ENCODE measurements at regions not wholly inside any gene's neighbourhood (a gene's known extent, or its start where the extent isn't known, plus 50 kb on each side); places are given as distances from the start of the nearest gene placed in this dataset.

DNA sequence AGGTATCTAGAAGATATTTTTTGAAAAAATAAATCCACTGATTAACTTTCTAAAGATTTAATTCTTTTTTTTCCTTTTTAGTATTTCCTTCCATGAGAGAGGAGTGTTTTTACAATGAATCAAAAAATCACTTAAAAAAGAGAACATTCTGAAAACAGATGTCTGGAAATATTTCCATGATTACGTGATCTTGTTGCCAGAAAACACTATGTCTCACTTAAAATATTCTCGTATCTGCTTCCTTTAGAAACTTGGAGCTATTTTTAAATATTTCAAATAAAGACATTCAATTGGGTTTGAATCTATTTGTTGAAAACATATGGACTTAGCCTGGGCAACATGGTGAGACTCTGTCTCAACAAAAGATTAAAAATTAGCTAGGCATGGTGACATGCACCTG is 232.8 kb upstream of the RASGEF1B start:
- peaks cover 4% of the 10 kb centered on the region for H3K9me3 Mint-ChIP-seq (ENCODE audit: unreplicated experiment)
- no peak overlapping the region for H3K4me3 Mint-ChIP-seq (ENCODE audit: unreplicated experiment)
- H3K4me1 Mint-ChIP-seq (ENCODE audit: low read depth, unreplicated experiment): peaks cover 16% of the 10 kb centered on the region
- peaks cover 2% of the 10 kb centered on the region for H3K27me3 Mint-ChIP-seq (ENCODE audit: unreplicated experiment)
- no peak for DNase-seq
- H3K36me3 Mint-ChIP-seq (ENCODE audit: unreplicated experiment): no peaks in the 10 kb centered on the region
- TF ChIP-seq, protein P1, sequence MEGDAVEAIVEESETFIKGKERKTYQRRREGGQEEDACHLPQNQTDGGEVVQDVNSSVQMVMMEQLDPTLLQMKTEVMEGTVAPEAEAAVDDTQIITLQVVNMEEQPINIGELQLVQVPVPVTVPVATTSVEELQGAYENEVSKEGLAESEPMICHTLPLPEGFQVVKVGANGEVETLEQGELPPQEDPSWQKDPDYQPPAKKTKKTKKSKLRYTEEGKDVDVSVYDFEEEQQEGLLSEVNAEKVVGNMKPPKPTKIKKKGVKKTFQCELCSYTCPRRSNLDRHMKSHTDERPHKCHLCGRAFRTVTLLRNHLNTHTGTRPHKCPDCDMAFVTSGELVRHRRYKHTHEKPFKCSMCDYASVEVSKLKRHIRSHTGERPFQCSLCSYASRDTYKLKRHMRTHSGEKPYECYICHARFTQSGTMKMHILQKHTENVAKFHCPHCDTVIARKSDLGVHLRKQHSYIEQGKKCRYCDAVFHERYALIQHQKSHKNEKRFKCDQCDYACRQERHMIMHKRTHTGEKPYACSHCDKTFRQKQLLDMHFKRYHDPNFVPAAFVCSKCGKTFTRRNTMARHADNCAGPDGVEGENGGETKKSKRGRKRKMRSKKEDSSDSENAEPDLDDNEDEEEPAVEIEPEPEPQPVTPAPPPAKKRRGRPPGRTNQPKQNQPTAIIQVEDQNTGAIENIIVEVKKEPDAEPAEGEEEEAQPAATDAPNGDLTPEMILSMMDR (IDR thresholded peaks at IDR 0.05; ENCODE audit: partially characterized antibody, unreplicated experiment): no peak
- no peak overlapping the region for H3K27ac Mint-ChIP-seq (ENCODE audit: unreplicated experiment)

DNA sequence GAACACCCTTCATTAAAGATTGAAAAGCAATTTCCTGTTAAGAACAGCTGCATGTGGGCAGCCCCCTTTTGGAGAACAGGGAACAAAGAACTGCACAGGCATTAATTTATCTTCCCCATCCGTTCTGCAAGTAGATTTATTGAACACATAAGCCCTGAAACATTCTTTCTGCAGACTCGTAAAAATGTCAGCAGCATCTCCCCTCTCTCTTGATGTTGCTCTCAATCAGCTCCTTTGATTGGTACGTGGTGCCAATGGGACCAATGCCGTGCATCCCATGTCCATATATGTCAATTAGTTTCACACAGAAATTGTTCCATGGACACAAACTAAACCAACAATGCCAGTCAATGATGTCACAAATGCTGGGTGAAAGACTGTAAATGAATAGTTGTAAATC is 228.5 kb upstream of the RASGEF1B start:
- TF ChIP-seq, protein P1 (IDR thresholded peaks at IDR 0.05; ENCODE audit: partially characterized antibody, unreplicated experiment): no peak
- no peak for DNase-seq
- no peak overlapping the region for H3K27ac Mint-ChIP-seq (ENCODE audit: unreplicated experiment)
- H3K9me3 Mint-ChIP-seq (ENCODE audit: unreplicated experiment): peaks cover 6% of the 10 kb centered on the region
- H3K36me3 Mint-ChIP-seq (ENCODE audit: unreplicated experiment): no peaks in the 10 kb centered on the region
- peaks cover 39% of the 10 kb centered on the region for H3K4me1 Mint-ChIP-seq (ENCODE audit: low read depth, unreplicated experiment)
- H3K27me3 Mint-ChIP-seq (ENCODE audit: unreplicated experiment): peaks cover 2% of the 10 kb centered on the region
- H3K4me3 Mint-ChIP-seq (ENCODE audit: unreplicated experiment): no peak overlapping the region

DNA sequence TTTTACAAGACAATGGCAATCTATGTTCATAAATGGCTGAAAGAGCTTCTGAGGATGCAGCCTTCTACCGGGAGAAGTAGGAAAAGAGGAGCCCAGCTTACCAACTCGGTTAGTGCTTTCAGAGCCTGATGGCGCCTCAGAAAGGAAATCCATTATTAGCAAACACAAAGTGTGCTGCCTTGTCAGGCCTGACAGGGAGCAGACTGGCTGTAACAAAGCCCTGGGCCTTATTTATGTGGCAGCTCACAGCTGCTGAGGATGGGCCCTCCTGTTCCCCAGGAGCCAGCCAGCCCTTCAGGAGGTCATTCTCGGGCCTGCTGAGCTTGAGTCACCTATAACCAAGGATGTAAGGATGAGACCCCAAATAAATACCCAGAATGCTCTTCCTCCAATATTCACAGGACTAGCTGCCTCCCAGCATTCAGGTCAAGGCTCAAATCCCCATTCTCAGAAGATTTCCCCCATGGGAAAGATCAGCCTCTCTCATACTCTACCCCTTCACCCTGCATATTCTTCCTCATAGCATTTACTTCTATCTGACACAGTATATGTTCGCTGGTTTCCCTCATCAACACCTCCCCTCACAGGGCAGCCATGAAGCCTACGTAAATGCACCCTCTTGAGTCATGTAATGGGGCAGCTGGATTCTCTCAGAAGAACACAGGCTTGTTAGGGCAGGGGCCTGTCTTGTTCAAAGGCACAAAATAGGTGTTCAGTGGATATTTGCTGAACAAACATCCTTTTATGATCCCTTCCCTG is 227.0 kb upstream of the RASGEF1B start:
- H3K27ac Mint-ChIP-seq (ENCODE audit: unreplicated experiment): peak overlapping the region; percentile 86
- no peak overlapping the region for H3K4me3 Mint-ChIP-seq (ENCODE audit: unreplicated experiment)
- H3K9me3 Mint-ChIP-seq (ENCODE audit: unreplicated experiment): peaks cover 6% of the 10 kb centered on the region
- peaks cover 45% of the 10 kb centered on the region for H3K4me1 Mint-ChIP-seq (ENCODE audit: low read depth, unreplicated experiment)
- no peaks in the 10 kb centered on the region for H3K36me3 Mint-ChIP-seq (ENCODE audit: unreplicated experiment)
- H3K27me3 Mint-ChIP-seq (ENCODE audit: unreplicated experiment): peaks cover 2% of the 10 kb centered on the region
- TF ChIP-seq, protein P1 (IDR thresholded peaks at IDR 0.05; ENCODE audit: partially characterized antibody, unreplicated experiment): no peak
- peak; percentile 34 for DNase-seq

DNA sequence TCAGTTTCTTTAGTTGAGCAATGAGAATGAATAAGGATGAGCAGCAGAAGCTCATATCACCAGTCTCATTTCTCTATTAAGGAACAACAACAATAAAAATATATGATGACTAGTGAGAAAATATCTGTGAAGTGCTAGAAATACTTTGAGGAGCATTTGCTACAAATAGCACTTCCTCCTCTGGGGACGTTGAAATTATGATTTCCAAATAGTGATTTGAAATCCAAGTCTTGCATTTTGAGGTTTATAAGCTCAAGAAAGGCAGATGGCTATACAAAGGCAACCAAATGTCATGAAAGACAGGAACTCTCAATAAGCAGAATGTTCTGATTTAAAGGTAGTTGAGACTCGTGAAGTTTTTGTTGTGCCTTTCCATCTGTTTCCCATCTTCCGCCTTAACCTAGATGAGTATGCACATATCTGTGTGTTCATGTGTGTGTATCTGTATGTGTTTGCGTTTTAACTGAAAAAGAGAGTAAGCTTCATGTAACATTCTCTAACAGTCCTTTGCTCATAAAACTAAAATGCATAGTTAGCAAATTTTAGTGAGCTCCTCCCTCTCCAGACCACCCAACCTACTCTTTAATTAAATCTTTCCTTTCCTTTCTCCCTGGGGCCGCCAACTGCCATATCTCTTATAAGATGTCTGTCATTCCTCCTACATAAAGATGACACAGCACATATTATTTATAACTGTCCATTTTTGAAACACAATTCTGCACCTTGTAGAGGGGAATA is 222.6 kb upstream of the RASGEF1B start:
- peaks cover 2% of the 10 kb centered on the region for H3K9me3 Mint-ChIP-seq (ENCODE audit: unreplicated experiment)
- no peak for DNase-seq
- TF ChIP-seq, protein P1 (IDR thresholded peaks at IDR 0.05; ENCODE audit: partially characterized antibody, unreplicated experiment): no peak
- H3K36me3 Mint-ChIP-seq (ENCODE audit: unreplicated experiment): no peaks in the 10 kb centered on the region
- no peak overlapping the region for H3K27ac Mint-ChIP-seq (ENCODE audit: unreplicated experiment)
- peaks cover 30% of the 10 kb centered on the region for H3K4me1 Mint-ChIP-seq (ENCODE audit: low read depth, unreplicated experiment)
- H3K27me3 Mint-ChIP-seq (ENCODE audit: unreplicated experiment): no peaks in the 10 kb centered on the region
- no peak overlapping the region for H3K4me3 Mint-ChIP-seq (ENCODE audit: unreplicated experiment)

DNA sequence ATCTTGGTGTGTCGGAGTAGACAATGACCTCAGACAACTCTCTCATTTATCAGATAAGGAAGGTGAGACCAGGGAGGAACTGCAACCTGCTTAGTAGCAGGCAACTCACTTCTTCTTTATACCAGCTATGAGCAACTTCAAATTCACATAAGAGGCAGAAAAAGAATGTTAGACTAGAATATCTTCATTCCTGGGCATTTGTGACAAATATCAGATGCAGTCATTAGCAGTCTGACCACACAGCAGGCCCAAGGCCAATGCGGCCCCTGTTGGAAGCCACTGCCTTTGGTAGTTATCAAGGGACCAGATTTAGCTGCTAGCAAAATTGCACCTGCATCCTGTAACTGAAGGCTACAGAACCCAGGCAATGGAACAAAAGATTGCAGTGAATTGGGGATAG is 219.2 kb upstream of the RASGEF1B start:
- H3K36me3 Mint-ChIP-seq (ENCODE audit: unreplicated experiment): no peaks in the 10 kb centered on the region
- peaks cover 11% of the 10 kb centered on the region for H3K4me1 Mint-ChIP-seq (ENCODE audit: low read depth, unreplicated experiment)
- TF ChIP-seq, protein P1 (IDR thresholded peaks at IDR 0.05; ENCODE audit: partially characterized antibody, unreplicated experiment): no peak
- H3K27me3 Mint-ChIP-seq (ENCODE audit: unreplicated experiment): no peaks in the 10 kb centered on the region
- H3K9me3 Mint-ChIP-seq (ENCODE audit: unreplicated experiment): no peaks in the 10 kb centered on the region
- no peak overlapping the region for H3K27ac Mint-ChIP-seq (ENCODE audit: unreplicated experiment)
- no peak for DNase-seq
- H3K4me3 Mint-ChIP-seq (ENCODE audit: unreplicated experiment): no peak overlapping the region
